NCI-H2029 treated with DMSO at 0.1 percent for 48 hours (cell line): ENCODE measurements at regions not wholly inside any gene's neighbourhood (a gene's known extent, or its start where the extent isn't known, plus 50 kb on each side); places are given as distances from the start of the nearest gene placed in this dataset.

Experiments used
- DNase-seq: peaks from one replicate; lab custom pipeline; 2025; lab: John Stamatoyannopoulos, UW

- DNase-seq, result no peak
Observed at GRCh38 chr4:132540268-132540667, 608.8 kb upstream of the PCDH10 start.

- peak; percentile 76 for DNase-seq
Observed at GRCh38 chr4:132540797-132541196, 608.3 kb upstream of the PCDH10 start.

GRCh38 chr4:132542228-132542627, 606.9 kb upstream of the PCDH10 start:
- no peak for DNase-seq

DNA sequence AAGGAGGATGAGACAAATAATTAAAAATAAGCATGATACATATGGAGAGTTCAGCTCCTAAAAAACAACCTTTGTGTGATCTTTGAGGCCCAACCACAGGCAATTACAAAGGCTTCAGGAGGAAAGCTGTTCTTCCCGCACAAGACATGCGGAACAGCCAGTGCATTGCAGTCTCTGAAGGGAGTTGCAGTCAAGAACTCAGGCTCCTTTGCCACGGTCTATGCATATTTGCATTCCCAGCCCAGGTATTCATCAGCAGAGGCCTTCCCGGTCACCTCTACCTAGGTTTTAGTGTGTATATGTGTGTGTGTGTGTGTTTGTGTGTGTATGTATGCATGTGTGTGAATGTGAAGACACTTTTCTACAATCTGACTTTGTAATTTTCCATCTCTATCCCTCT, 600.6 kb upstream of the PCDH10 start:
- no peak for DNase-seq

DNA sequence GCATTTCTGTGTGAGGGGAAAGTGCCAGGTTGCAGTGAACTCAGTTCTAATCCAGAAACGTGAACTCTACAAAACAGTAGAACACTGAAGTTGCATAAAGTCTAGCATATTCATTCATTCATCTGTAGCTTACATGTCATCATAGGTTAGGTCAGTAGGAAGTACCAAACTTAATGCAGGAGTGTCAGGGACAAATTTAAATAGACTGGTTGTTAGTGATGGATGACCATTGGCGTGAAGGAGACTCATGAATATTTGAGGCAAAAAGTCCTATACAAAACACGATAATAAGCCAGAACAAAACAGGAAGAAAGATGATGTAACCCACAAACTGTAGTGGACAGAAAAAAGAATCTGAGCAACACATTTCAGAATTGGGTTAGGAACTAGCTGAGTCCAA, 592.8 kb upstream of the PCDH10 start:
- no peak for DNase-seq

DNA sequence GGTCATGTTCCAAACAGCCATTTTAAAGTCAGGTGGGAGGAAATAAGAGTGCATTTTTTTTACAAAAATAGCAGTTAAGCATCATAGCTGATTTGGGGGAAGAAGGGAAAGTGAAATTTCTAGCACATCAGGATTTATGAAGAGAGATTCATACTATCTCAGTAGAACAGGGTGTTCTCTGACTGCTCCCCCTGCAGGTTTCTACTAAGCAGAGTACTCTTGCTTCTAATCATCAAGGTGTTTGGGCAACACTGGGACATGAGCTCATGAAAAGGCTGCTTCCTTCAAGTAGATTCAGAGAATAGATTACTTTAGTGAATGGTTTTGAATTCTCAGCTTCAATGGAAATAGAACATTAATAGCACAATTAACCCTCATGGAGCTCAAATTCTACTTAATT, 591.4 kb upstream of the PCDH10 start:
- DNase-seq, result no peak

GRCh38 chr4:132564920-132565319, 584.2 kb upstream of the PCDH10 start:
- DNase-seq, result no peak

DNA sequence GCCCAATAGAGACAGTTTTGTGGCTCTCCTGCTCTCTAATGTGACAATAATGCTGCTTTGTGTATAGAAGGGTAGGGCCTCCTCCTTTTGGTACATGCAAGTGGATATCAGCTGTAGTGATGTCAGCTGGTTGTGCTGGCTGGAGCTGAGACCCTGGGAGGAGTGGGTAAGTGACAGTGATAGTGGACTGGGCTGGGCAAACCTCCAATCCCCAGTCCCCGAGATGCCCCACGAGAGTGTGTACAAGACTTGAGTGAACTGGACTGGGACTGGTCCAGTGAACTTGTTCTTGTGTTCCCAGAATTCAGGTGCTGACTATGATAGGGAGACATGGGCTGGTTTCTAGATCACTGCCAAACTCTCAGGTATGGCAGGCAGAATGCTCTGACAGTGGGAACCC, 583.6 kb upstream of the PCDH10 start:
- no peak for DNase-seq

DNA sequence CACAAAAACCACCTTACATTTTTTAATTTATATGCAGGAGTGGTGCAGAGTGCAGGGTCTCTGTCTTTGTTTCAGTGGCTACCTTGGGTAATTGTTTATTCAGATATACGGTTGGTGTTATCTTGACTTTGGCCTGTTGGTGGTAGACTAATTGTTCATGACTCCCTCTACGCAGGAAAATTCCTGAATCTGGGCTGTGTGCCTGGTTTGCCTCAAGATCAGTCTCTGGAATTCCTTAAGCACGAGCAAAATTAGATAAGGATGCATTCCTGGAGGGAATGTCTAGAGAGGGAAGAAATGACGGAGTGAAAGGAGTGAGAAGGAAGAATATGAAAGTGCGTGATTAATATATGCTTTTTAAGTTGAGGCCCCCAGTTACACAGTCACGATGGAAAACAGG, 576.9 kb upstream of the PCDH10 start:
- no peak for DNase-seq

DNA sequence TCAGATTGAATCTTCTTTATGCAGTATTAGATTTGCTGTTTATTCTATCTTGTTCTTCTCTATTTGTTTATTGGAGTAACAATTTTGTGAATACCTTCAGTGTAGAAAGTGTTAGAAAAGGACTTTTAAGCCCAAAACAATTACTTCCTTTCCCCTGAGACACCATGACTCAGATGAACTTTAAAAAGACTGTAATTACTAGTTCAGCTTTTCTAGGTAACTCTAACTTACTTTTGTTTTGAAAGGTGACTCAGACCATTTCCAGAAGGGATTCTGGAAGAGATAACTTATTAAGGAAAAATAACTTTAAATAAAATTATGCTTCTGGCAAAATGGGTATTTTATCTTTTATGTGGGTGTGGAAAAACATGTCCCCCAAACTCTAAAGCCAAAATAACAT, 561.5 kb upstream of the PCDH10 start:
- DNase-seq, result no peak

GRCh38 chr4:132592340-132592739, 556.8 kb upstream of the PCDH10 start:
- DNase-seq, result no peak

DNA sequence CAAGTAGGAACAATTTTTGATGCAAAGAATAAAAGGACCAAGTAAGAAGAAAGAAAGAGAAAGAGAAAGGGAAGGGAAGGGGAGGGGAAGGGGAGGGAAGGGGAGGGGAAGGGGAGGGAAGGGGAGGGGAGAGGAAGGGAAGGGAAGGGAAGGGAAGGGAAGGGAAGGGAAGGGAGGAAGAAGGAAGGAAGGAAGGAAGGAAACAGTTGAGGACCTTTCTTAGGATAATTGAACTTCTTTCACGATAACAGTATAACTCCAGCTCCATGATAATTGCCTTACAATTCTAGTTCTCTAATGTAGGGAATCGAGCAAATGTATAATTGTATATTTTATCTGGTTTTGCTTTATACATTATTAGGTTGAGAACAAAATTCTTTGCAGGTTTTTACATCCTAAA, 556.2 kb upstream of the PCDH10 start:
- no peak for DNase-seq

DNA sequence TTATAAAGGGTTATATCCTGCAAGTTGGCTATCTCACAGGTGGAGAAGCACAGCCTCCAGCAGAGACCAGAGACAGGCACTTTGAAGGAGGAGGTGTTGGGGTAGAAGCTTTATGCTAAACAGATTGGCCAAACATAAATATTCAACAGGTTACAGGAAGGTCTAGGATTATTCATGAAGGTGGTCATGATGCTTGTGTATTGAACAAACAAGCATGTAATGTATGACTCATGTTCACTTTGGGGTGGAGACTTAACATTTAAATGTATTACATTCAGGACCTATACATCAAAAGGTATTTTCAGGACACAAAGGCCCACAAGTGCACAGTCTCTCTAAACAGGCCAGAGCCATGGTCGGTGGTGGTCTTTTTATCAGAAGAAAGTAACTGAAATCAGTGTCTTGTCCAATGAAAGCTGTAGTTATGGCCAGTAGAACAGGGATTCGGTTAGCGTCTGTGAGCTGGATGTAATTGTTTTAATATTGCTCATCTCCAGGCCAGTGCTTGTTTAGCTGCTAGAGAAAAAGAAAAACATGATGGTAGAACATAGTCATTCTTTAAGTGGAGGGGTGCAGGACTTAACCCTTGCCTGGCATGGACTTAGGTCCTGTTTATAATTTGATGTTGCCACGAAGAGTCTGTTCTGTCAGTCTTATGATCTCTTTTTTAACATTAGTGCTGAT, 555.2 kb upstream of the PCDH10 start:
- no peak for DNase-seq

GRCh38 chr4:132596186-132596585, 552.9 kb upstream of the PCDH10 start:
- no peak for DNase-seq

GRCh38 chr4:132605551-132605950, 543.5 kb upstream of the PCDH10 start:
- no peak for DNase-seq

DNA sequence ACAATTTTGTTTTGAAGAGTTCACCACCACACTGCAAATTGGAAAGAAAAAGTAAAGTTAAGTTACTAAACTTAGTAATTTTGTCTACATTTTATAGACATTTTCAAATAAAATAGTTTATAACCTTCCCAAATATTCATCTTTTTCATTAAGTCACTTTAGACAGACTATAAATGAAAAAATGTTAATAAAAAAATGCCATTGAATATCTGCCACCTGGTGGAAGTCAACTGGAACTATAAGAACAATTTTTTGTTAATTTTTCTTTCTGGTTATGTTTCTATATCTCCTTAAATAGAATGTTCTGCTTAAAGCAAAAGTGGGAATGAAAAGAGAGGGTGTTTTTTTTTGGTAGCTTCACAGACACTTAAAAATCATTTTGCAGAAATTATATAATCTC, 534.4 kb upstream of the PCDH10 start:
- no peak for DNase-seq

- no peak for DNase-seq
Observed at GRCh38 chr4:132619968-132620367, 529.1 kb upstream of the PCDH10 start.

DNA sequence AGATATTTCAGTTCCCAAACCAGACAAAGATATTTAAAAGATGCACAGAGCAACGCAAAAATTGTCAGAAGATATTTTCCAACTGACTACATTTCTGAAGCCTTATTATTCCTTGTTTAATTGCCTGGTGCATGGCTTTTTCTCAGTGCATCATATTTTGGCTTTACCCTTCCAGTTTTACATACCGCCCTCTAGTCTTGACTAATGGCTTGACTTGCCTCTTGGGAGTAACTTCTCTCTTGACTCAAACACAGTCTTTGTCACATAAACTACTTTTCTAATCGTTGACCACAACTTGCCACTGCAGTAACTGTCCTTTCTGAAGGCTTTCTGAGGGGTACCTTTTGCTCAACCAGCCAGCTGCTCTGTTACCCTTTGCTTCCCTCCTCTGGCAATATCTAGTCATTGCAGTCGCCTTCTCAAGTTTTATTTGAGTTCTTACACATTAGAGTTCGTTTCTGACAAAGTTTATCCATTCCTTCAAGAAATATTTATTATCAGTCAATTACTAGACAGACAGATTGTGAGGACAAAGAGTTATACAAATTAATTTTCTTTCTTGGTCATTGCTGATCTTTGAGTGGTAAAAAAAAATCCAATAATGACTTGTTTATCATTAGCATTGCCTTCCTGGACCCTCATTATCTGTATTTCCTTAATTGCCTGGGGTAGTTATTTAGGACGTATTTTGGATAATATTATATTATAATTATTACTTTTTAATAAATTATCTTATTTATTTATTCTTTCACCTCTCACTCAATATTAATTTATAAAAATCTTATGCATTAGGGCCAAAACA, 506.9 kb upstream of the PCDH10 start:
- peak; percentile 31 for DNase-seq

- no peak for DNase-seq
Observed at GRCh38 chr4:132646186-132646585, 502.9 kb upstream of the PCDH10 start.

DNA sequence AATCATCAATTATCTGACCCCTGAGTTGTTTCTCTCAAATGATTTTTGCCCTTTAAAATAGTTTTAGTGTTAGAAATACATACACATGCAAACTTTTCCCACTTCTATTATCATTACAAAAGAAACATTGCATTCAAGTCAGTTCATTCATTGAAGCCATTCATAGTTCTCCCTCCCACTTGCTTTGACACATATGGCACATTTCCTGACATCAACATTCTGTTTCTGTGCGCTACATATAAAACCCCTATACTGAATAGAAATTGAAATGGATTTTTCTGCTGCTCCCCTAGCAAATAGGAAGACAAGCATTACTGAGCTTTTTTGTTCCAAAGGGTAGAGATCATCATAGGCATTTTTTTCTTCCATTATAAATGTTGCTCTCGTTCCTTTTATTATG, 497.9 kb upstream of the PCDH10 start:
- no peak for DNase-seq

GRCh38 chr4:132660181-132660580, 488.9 kb upstream of the PCDH10 start:
- DNase-seq, result no peak

DNA sequence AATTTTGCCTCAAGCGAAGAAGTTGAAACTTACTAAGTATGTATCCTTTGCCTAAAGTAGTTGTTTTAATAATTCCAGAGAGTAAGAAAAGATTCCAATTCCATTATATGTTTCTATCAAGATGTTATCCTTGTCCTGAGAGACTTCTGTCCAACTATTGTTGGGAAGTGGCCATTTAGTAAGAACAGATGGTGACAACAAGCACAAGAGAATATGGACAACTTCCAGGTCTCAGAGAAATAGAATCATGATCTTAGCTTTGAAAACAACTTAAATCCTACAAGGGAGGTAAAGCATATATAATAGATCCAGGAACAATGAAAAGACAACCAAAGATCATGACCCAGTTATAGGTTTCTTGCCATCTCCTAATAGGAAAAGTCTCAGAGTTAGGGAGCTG, 486.6 kb upstream of the PCDH10 start:
- no peak for DNase-seq

DNA sequence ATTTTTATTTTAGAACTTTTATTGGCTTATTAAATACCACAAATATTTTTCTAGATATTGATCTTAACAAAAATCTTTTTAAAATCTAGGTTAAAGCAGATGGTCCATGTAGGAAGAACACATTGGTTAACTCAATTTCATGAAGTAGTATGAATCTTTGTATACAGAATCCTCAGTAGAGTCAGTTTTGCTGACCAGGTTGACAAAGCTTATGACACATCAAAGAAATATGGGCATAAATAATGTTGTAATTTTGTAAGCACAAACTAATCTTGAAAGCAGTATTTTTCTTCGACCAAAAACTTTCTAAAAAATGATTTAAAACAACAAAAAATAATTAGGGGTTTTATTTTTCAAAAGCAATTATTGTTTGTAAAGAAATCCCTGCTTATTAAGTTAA, 479.3 kb upstream of the PCDH10 start:
- DNase-seq, result no peak

- DNase-seq, result no peak
Observed at GRCh38 chr4:132670557-132670956, 478.5 kb upstream of the PCDH10 start.
